Loucy (cell line): ENCODE measurements at regions not wholly inside any gene's neighbourhood (a gene's known extent, or its start where the extent isn't known, plus 50 kb on each side); places are given as distances from the start of the nearest gene placed in this dataset.

Source experiments
- CTCF ChIP-seq: fragments of 200-600 bp; sonication (generic); conservative IDR thresholded peaks from 2 replicates; pipeline ENCODE4 v1.5.1; 2014; ENCODE audit warnings: mild to moderate bottlenecking, antibody characterized with exemption, low read length
- EZH2phosphoT487 ChIP-seq: fragments of 200-600 bp; IDR thresholded peaks from 2 replicates; pipeline ENCODE4 v1.6.1; 2018; ENCODE audit warnings: antibody characterized with exemption, mild to moderate bottlenecking, moderate library complexity, borderline replicate concordance

DNA sequence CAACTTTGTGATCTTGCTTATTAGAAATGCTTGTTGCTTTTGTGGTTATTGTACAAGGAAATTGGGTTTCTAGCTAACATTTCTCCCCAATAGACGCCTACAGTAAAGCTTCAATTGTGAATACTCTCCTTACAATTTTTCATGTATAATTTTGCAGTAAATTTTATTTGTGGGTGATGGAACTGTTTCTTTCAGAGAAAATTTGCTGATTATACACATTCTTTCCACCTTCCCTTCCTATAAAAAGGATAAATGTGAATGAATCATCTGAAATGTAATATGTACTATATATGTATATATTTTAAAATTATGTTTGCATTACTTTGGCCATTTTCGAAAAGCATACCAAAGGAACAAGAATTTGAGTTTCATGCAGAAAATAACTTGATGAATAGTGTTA lies 162.7 kb upstream of the CRBN start:
- TF ChIP-seq CTCF, result no peak
- no peak for TF ChIP-seq EZH2phosphoT487
